Type B pancreatic cell (in vitro differentiated cells): ENCODE measurements at regions not wholly inside any gene's neighbourhood (a gene's known extent, or its start where the extent isn't known, plus 50 kb on each side); places are given as distances from the start of the nearest gene placed in this dataset.

Experiments
- DNase-seq: peaks from one replicate; pipeline ENCODE4 v3.0.0; 2021; ENCODE audit warnings: mixed read lengths; ENCODE audit not compliant: unreplicated experiment; ENCODE audit errors: extremely low spot score
- H3K27ac Mint-ChIP-seq: 2 replicates; pipeline ENCODE4 v1.8.0; 2021; ENCODE audit warnings: mild to moderate bottlenecking, mixed read lengths
- H3K27me3 Mint-ChIP-seq: 2 replicates; pipeline ENCODE4 v1.8.0; 2021; ENCODE audit warnings: mixed read lengths
- H3K36me3 Mint-ChIP-seq: 2 replicates; pipeline ENCODE4 v1.8.0; 2021; ENCODE audit warnings: mixed read lengths
- H3K4me1 Mint-ChIP-seq: one replicate; pipeline ENCODE4 v1.8.0; 2021; ENCODE audit warnings: mixed read lengths; ENCODE audit not compliant: unreplicated experiment
- H3K4me3 Mint-ChIP-seq: 2 replicates; pipeline ENCODE4 v1.8.0; 2021; ENCODE audit warnings: mild to moderate bottlenecking, mixed read lengths
- H3K9me3 Mint-ChIP-seq: 2 replicates; pipeline ENCODE4 v1.8.0; 2021; ENCODE audit warnings: mixed read lengths
- TF ChIP-seq, protein P1 (sequence below): fragments of 200-600 bp; sonication (generic); conservative IDR thresholded peaks from 2 replicates; pipeline ENCODE4 v1.5.0; 2021; ENCODE audit warnings: antibody characterized with exemption, mild to moderate bottlenecking

- Mint-ChIP-seq H3K27ac (no peak overlapping the region), H3K4me1 (peaks cover 5% of the 10 kb centered on the region), H3K9me3 (no peaks in the 10 kb centered on the region), H3K27me3 (no peaks in the 10 kb centered on the region), H3K4me3 (no peak overlapping the region), H3K36me3 (no peaks in the 10 kb centered on the region)
- no peak for DNase-seq
- TF ChIP-seq, protein P1, sequence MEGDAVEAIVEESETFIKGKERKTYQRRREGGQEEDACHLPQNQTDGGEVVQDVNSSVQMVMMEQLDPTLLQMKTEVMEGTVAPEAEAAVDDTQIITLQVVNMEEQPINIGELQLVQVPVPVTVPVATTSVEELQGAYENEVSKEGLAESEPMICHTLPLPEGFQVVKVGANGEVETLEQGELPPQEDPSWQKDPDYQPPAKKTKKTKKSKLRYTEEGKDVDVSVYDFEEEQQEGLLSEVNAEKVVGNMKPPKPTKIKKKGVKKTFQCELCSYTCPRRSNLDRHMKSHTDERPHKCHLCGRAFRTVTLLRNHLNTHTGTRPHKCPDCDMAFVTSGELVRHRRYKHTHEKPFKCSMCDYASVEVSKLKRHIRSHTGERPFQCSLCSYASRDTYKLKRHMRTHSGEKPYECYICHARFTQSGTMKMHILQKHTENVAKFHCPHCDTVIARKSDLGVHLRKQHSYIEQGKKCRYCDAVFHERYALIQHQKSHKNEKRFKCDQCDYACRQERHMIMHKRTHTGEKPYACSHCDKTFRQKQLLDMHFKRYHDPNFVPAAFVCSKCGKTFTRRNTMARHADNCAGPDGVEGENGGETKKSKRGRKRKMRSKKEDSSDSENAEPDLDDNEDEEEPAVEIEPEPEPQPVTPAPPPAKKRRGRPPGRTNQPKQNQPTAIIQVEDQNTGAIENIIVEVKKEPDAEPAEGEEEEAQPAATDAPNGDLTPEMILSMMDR, result no peak
These were observed 201.2 kb upstream of the PIK3C3 start for GRCh38 chr18:41753826-41754225.

DNA sequence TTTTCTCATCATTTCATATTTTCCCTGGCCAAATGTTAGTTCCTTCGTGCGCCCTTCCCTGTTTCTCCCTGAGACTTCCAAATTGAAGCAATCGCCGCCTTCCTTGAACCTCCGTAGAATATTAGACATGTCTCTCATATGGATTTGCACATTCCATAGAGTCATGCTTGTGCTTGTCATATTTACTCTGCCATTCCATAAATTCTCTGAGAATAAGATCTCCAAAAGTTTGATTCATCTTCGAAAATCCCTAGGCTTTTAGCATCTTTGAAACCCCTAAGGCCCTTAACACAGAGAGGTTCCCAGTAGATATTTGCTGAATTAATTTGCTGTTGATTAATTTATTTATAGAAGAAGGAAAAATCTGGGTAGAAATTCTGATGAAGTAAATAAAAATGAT is 202.2 kb upstream of the PIK3C3 start:
- TF ChIP-seq, protein P1, result no peak
- peaks cover 5% of the 10 kb centered on the region for H3K4me1 Mint-ChIP-seq
- no peaks in the 10 kb centered on the region for H3K27me3 Mint-ChIP-seq
- no peak for DNase-seq
- no peaks in the 10 kb centered on the region for H3K36me3 Mint-ChIP-seq
- no peaks in the 10 kb centered on the region for H3K9me3 Mint-ChIP-seq
- H3K27ac Mint-ChIP-seq, result no peak overlapping the region
- H3K4me3 Mint-ChIP-seq, result no peak overlapping the region

DNA sequence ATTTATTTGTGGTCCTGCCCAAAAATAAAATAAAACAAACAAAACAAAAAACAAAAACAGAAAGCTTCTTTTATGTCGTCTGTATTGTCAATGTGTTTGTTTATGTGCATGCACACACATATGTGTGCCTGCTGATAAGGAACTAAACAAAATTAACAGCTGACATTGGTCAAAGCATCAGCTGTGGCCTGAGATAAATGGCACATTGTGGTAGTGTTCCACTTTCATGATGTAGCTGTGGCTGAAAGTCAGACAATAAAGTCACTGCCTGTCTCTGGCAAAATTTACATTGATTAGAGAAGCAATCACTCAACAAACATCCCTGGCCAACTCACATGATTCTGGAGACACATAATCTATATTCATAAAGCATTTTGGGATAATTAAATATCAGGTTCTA is 203.4 kb upstream of the PIK3C3 start:
- Mint-ChIP-seq H3K9me3 (no peaks in the 10 kb centered on the region), H3K27ac (no peak overlapping the region), H3K36me3 (no peaks in the 10 kb centered on the region), H3K4me3 (no peak overlapping the region), H3K27me3 (no peaks in the 10 kb centered on the region), H3K4me1 (peaks cover 5% of the 10 kb centered on the region)
- TF ChIP-seq, protein P1, result no peak
- DNase-seq, result no peak

DNA sequence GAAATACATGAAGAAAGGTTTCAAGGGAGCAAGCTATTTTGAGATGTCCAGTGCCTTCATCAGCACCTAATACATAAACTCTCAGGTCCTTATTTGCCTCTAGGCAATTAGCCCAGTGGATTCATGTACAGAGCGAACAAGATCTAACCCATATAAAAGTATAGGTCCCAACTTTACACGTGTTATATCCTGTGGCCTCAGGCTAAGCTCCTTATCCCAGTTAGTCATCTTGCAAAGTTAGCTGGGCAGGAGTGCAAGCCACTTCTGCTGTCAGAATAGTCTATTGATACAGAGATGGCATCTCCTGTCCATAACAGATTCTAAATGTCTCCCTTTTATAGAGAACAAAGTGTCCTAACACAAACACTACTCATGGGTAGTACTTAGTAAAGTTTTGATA is 203.9 kb upstream of the PIK3C3 start:
- no peak for DNase-seq
- Mint-ChIP-seq H3K4me3 (no peak overlapping the region), H3K4me1 (peaks cover 3% of the 10 kb centered on the region)

DNA sequence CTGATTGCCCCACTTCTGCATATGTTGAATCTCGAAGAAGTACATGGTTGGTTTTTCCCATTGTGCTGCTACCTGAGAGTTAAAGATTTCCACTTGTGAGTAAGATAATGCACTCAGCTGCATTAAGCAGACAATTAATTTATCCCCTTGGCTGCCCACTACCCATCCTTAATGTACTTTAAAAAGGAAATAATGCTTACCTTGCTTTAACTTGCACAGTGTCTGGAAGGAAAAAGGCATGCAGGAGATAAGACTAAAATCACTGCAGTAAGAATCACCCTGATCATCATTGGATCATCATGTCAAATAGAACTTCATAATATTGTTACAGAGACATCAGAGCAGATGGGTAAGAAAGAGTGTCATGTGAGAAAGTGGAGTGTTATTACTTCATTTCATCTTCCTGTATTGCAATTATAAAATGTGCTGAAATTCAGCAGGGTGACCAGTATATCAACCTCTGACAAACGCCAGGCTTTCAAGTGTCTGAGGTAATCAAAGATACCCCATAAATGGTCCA is 207.3 kb upstream of the PIK3C3 start:
- DNase-seq, result no peak
- Mint-ChIP-seq H3K9me3 (no peaks in the 10 kb centered on the region), H3K27ac (no peak overlapping the region), H3K4me3 (no peak overlapping the region), H3K27me3 (no peaks in the 10 kb centered on the region), H3K4me1 (peaks cover 13% of the 10 kb centered on the region), H3K36me3 (no peaks in the 10 kb centered on the region)
- TF ChIP-seq, protein P1, result no peak

More for the DNA sequence above, 203.9 kb upstream of the PIK3C3 start:
- Mint-ChIP-seq H3K9me3 (no peaks in the 10 kb centered on the region), H3K27me3 (no peaks in the 10 kb centered on the region), H3K36me3 (no peaks in the 10 kb centered on the region), H3K27ac (no peak overlapping the region)
- TF ChIP-seq, protein P1, result no peak
